Muscle layer of duodenum (tissue), 2 donors: ENCODE measurements at regions not wholly inside any gene's neighbourhood (a gene's known extent, or its start where the extent isn't known, plus 50 kb on each side); places are given as distances from the start of the nearest gene placed in this dataset.

Source experiments
- H3K27ac ChIP-seq: one replicate; pipeline ENCODE4 v1.7.0; 2013; ENCODE audit warnings: mild to moderate bottlenecking, low read length
- H3K27me3 ChIP-seq: one replicate; pipeline ENCODE4 v1.7.0; 2013; ENCODE audit warnings: low read depth, mild to moderate bottlenecking, control low read depth, low read length
- H3K36me3 ChIP-seq, 2 donors: one replicate each; pipeline ENCODE4 v1.7.0; 2013; ENCODE audit warnings: low read length in 2 of 2, control low read depth in 1 of 2, mild to moderate bottlenecking in 1 of 2; ENCODE audit not compliant: insufficient read depth in 2 of 2, control insufficient read depth in 1 of 2
- H3K4me1 ChIP-seq, 2 donors: one replicate each; pipeline ENCODE4 v1.7.0; 2013; ENCODE audit warnings: low read length in 2 of 2, mild to moderate bottlenecking in 2 of 2, control low read depth in 1 of 2, moderate library complexity in 1 of 2; ENCODE audit not compliant: insufficient read depth in 2 of 2, control insufficient read depth in 1 of 2
- H3K4me3 ChIP-seq, 2 donors: one replicate each; pipeline ENCODE4 v1.7.0; 2013; ENCODE audit warnings: low read length in 2 of 2, low read depth in 1 of 2, mild to moderate bottlenecking in 1 of 2
- H3K9me3 ChIP-seq, 2 donors: one replicate each; pipeline ENCODE4 v1.7.0; 2013; ENCODE audit warnings: low read length in 2 of 2, control low read depth in 1 of 2, mild to moderate bottlenecking in 1 of 2; ENCODE audit not compliant: control insufficient read depth in 1 of 2
- donor health status: healthy.

DNA sequence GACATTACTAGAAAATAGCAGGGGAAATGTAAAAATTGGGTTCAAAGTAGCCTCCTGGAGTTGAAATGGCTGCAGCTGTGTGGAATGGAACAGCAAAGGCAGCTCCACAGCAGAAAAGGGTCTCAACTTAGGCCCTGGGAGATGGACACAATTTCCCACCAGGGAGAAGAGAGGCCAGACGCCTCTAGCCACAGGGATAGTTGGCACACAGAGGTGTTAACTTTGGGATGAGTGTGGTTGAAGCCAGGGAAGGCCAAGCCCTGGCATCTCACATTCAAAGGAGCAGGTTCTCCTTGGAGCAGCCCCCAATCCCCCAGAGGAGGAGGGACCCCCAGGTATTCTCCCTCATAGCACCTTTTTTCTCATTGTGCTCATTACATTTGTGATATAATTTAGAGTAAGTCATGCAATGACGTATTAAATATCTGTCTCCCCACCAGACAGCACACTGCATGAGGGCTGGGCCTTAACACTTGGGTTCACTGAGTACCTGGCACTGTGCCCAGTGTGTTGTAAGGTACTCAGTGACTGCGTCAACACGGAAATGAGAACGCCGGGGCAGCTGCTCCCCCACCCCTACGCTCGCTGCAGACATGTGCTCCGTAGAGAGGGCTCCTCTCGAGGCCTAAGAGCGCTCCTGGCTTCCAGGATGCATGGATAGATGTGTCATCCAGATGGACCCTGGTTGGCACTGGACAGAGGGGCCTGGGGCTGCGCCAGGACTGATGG lies 76.0 kb upstream of the CD93 start:
- Histone ChIP-seq H3K4me1 (peaks cover 7 to 16% of the 10 kb centered on the region in 2 donors), H3K36me3 (no peaks in the 10 kb centered on the region)

DNA sequence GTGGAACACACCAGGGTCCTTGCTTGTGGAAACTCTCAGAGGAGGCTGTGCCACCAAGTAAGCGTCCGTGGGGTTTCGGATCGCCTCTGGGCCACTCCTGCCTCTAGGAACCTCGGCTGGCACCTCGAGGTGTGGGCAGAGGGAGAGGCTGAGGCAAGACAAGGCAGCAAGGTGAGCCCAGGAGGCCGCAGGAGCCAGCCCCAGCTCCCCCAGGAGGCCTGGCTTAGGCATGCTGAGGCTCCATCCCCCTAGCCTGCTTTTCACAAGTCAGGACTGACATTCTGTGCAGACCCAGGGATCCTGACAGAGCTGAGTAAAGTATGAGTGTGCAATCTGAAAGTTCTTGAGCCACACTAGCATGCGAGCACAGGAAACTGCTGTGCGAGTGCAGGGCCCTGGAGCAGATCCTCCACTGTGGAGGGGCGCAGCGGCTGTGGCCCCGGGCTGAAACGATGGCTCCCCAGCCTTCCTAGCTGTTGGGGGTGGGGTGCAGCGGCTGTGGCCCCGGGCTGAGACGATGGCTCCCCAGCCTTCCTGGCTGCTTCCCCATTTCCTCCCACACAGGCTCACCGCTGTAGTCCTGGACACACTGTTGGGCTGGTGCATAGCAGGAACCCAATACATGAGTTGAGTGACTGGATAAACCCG lies 75.2 kb upstream of the CD93 start:
- H3K27me3 ChIP-seq = no peaks in the 10 kb centered on the region
- no peaks in the 10 kb centered on the region for H3K9me3 ChIP-seq
- H3K36me3 ChIP-seq = no peaks in the 10 kb centered on the region
- no peak overlapping the region for H3K27ac ChIP-seq
- no peak overlapping the region for H3K4me3 ChIP-seq
- peaks cover 7 to 16% of the 10 kb centered on the region in 2 donors for H3K4me1 ChIP-seq

More for the DNA sequence above, 76.0 kb upstream of the CD93 start:
- H3K4me3 ChIP-seq = no peak overlapping the region
- no peaks in the 10 kb centered on the region for H3K9me3 ChIP-seq
- no peaks in the 10 kb centered on the region for H3K27me3 ChIP-seq
- peak overlapping the region; percentile 34 for H3K27ac ChIP-seq

DNA sequence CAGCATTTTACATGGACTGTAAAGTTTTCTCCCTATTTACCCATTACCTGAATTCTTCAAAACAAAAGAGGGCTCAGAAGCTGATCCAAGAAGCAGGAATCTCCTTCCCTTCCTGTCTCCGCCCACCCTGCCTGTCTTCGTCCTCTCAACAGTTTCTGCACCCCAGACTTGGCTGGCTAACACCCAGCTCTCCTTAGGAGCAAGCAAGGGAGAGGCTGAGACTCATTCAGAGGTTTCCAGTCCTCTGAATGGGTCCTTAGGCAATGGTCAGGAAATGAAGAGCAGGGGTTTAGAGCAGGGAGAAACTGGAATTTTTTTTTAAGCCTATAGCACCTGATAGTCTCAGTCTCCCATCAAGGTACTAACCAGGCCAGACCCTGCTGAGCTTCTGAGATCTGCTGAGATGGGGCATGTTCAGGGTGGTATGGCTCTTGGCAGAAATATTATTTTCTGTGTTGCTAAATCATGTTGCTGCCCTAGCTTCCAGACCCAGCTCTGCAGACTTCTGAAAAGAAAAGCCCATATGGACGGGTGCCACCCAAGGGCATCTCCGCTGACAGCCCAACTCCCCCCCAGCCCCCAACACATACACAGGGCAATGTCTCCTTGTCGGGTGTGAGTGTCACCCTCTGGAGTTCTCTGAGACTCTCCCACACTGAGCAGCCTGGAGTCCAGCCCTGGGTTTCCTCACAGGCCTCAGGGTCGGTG lies 74.6 kb upstream of the CD93 start:
- H3K4me3 ChIP-seq = no peak overlapping the region
- no peaks in the 10 kb centered on the region for H3K27me3 ChIP-seq
- H3K36me3 ChIP-seq = no peaks in the 10 kb centered on the region
- H3K27ac ChIP-seq = no peak overlapping the region
- H3K4me1 ChIP-seq = peaks cover 7 to 16% of the 10 kb centered on the region in 2 donors
- H3K9me3 ChIP-seq = no peaks in the 10 kb centered on the region

DNA sequence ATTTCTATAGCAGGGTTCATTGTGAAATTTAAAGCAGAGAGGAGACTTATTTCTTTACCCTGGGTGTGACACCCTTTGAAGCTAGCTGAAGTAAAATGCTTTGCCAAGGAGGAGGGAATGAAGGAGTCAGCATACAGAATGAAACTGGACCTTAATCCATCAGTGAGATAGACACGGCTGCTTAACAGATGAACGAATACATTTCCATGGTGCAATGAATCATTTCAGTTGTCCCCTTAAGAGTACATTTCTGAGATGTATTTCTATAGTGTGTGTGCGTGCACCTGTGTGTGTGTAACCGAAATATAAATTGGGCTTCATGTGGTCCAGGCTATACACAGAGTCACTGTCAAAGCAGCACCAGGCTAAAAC lies 73.8 kb upstream of the CD93 start:
- Histone ChIP-seq H3K4me3 (no peak overlapping the region), H3K36me3 (no peaks in the 10 kb centered on the region), H3K27me3 (no peaks in the 10 kb centered on the region), H3K4me1 (peaks cover 7 to 16% of the 10 kb centered on the region in 2 donors), H3K9me3 (no peaks in the 10 kb centered on the region), H3K27ac (no peak overlapping the region)

DNA sequence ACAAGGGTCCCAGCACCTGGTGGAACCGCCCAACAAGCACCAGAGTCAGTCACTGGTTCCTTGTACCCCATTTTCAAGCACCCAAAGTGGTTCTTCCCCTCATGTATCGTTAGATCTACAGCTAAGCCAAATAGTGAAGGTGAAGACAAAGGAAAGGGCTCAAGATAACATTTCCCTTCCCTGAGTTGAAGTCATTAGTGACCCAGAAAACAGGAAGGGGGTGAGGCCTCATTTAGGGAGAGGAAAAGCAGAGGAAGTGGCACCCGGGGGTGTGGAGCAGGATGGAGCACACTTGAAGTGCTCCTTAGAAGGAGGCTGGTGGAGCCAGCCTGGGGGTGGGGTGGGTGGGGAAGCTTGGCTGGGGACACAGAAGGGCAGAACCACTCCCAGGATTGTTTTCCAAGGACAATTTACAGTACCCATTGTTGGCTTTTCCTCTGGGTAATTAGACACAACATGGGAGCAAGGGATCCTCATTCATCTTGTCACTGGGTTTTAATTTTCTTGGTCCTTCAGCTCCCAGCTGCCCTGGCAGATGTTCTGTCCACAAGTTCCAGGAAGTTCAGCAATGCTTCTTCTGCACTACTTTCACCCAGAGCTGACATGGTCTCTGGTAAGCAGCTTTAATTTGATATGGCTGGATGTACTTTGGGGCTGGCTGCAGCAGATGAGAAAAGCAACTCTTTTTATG lies 73.3 kb upstream of the CD93 start:
- Histone ChIP-seq H3K4me3 (no peak overlapping the region), H3K36me3 (no peaks in the 10 kb centered on the region), H3K4me1 (peaks cover 7 to 16% of the 10 kb centered on the region in 2 donors), H3K9me3 (no peaks in the 10 kb centered on the region), H3K27me3 (no peaks in the 10 kb centered on the region), H3K27ac (no peak overlapping the region)

DNA sequence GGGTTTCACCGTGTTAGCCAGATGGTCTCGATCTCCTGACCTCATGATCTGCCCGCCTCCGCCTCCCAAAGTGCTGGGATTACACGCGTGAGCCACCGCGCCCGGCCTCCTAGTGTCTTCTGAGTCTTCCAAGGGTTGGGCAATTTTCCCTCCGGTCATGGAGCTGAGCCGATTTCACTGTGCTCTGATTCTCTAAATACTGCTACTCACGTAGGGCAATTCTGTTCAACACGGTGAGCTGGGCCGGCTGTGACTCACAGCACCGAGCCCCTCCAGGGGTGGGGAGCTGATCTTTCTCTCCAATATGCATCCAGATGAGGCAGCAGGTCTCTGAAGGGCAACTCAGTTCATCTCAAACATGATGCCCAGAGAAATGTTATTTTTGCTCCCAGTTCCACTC lies 71.6 kb upstream of the CD93 start:
- no peaks in the 10 kb centered on the region for H3K27me3 ChIP-seq
- no peak overlapping the region for H3K27ac ChIP-seq
- H3K4me3 ChIP-seq = no peak overlapping the region
- H3K9me3 ChIP-seq = no peaks in the 10 kb centered on the region
- H3K36me3 ChIP-seq = no peaks in the 10 kb centered on the region
- peaks cover 7 to 16% of the 10 kb centered on the region in 2 donors for H3K4me1 ChIP-seq

DNA sequence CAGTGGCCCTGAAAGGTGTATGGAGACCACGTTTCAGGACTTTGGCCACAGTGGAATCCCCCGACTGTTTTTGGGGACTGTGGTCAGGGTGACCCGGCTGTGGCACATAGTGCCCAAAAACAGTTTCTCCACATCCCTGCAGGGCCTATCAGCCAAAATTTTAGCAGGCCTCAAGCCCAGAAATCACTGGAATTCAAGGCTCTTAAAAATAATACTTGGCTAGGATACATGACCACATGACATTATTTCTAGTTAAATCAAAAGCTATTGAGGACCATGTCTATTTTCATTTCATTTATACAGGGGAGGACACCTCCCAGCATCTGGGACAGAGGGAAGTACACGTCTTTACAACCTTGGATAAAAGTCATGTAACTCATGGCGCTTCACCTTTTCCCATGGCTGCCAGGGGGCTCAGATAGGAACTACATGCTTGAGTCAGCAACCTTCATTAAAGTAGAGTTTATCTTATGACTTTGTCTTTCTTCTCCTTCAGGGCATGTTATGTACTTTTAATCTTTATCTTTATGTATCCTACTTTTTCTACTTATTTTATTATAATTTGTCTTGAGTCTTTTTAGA lies 70.8 kb upstream of the CD93 start:
- H3K4me3 ChIP-seq = no peak overlapping the region
- H3K4me1 ChIP-seq = peaks cover 10 to 20% of the 10 kb centered on the region in 2 donors
- H3K27ac ChIP-seq = no peak overlapping the region
- no peaks in the 10 kb centered on the region for H3K9me3 ChIP-seq
- H3K27me3 ChIP-seq = no peaks in the 10 kb centered on the region
- no peaks in the 10 kb centered on the region for H3K36me3 ChIP-seq

DNA sequence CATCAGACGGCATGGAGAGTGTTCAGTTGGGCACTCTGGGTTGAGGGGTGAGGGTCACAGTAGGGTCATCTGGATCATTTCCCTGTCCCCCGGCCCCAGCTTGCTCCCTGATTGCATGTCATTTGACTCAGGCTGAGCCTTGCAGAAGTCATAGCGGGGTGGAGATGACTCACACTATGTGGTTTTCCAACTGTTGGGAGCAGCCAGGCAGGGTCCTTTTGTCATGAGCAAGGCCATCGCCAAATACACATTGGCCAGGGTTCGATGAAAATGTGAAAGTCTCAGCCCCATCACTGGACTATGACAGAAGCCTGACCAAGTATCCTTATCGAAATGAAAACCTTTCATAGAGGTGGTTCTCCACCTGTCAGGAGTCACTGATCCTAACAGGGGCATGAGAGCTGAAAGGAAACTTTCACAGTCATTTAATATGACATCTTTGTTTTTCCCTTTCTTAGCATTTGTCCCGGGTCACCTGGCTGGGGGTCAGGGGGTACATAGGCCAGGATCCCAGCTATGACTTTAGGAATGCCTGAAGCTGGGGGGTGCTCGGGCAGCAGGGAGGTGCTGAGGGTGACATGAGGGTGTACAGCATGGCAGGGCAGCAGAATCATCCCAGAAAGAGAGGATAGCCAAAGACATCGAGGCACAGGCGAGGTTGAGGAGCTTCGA lies 70.2 kb upstream of the CD93 start:
- H3K4me3 ChIP-seq = no peak overlapping the region
- H3K27me3 ChIP-seq = no peaks in the 10 kb centered on the region
- no peaks in the 10 kb centered on the region for H3K36me3 ChIP-seq
- H3K9me3 ChIP-seq = no peaks in the 10 kb centered on the region
- H3K4me1 ChIP-seq = peaks cover 14 to 20% of the 10 kb centered on the region in 2 donors
- no peak overlapping the region for H3K27ac ChIP-seq

DNA sequence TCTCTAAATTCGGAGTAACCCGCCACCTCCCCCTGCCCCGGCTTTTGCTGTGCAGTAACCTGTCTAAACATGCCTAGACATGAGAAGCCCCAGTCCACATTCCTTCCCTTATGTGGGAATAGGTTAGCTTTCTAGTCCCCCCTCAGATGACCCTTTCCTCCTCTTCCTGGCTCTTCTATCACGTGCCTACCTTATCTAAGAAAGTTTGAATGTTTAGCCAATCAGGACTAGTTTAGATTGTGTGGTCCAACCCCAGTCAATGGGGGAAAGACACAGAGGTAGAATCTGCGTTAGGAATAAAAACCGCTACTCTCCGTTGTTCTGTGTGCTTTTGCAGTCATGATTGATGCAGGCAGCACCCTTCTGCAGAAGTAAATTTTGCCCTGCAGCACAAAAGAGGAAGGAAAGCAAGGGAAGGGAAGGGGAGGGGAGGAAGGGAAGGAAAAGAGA lies 69.0 kb upstream of the CD93 start:
- no peaks in the 10 kb centered on the region for H3K27me3 ChIP-seq
- no peak overlapping the region for H3K4me3 ChIP-seq
- no peaks in the 10 kb centered on the region for H3K36me3 ChIP-seq
- no peak overlapping the region for H3K27ac ChIP-seq
- no peaks in the 10 kb centered on the region for H3K9me3 ChIP-seq
- peaks cover 13 to 14% of the 10 kb centered on the region in 2 donors for H3K4me1 ChIP-seq

DNA sequence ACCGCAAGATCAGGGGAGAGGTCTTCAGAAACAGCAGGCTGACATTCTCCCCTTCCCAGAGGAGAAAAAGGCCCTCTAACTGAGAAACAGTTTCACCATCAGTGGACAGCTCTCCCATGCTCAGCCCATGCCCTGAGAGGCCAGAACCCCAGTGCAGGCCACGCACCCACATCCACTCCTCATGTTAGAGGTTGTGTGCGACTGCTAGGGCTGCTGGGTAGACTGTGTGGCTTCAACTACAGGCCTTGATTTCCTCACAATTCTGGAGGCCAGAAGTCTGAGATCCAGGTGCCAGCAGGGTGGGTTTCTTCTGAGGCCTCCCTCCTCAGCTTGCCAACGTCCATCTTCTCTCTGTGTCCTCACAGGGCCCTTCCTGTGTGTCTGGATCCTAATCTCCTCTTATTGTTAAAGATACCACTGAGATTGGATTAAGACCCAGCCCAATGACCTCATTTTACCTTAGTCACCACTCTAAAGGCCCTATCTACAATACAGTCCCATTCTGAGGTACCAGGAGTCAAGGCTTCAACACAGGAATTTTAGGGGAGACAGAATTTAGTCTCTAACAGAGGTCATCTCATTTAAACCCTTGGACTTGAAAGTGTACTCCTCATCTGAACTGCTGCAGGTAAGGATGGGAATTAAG lies 67.7 kb upstream of the CD93 start:
- Histone ChIP-seq H3K4me1 (peaks cover 7% of the 10 kb centered on the region in 2 donors), H3K9me3 (no peaks in the 10 kb centered on the region)

More for the DNA sequence above, 67.7 kb upstream of the CD93 start:
- peak overlapping the region; percentile 45 for H3K27ac ChIP-seq
- H3K36me3 ChIP-seq = no peaks in the 10 kb centered on the region
- H3K4me3 ChIP-seq = no peak overlapping the region
- no peaks in the 10 kb centered on the region for H3K27me3 ChIP-seq
